ENCODE measurements at regions not wholly inside any gene's neighbourhood (a gene's known extent, or its start where the extent isn't known, plus 50 kb on each side); places are given as distances from the start of the nearest gene placed in this dataset.

DNA sequence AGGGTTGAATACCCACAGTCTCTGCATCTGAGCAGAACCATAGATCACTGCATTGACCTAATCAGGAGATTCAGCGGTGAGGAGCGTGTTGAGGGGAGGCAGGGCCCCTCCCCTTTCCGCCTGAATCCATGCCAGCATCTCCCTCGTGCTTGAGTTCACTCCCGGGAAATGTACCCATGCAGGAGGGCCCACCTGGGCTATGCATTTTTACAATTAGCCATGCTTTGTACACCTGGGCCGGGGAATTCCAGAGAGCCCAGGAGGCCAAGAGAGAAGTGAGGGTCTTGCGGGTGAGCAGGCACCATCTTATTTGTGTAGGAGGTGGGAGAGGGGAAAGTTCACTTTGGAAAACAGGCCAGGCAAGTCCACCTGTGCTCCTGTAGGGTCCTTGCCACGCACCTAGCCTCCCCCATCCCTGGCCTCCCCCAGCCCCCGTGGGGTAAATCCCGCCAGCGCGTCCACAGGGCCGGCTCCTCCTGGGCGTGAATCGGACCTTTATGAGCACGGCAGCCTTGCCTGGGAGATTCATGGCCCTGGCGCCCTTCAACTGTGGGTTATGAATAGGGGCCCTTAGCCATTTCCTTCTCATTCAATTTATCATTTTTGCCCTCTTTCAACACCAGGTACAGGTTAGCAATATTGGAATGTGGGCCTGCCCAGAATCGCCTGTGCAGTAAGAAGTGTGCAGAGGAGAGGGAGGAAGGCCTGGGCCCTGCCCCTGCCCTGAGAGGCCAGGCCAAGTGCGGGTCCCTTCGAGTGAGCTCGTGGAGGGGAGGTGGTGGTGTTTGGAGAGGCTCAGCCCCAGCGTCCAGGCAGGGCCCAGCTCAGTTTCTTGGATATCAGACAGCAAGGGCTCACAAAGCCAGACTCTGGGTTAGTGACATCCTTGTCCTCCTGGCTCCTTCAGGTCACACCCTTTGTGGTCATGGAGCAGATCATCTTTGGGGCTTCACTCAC lies 84.4 kb upstream of the ACTRT2 start:
- no peak for DNase-seq

DNA sequence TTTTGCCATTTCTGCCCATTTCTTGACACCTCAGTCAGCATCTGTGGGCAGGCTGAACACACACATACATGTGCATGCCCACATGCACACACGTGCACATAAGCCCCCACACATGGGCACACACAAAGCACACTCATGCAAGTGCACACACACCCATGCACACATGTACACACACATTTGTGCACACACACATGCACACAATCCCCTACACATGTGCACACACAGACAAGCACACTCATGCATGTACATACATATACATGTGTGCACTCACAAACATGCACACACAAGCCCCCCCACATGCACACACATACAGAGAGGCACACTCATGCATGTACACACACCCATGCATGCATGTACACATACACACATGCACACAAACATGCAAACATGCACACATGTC lies 83.5 kb upstream of the ACTRT2 start:
- DNase-seq: no peak

DNA sequence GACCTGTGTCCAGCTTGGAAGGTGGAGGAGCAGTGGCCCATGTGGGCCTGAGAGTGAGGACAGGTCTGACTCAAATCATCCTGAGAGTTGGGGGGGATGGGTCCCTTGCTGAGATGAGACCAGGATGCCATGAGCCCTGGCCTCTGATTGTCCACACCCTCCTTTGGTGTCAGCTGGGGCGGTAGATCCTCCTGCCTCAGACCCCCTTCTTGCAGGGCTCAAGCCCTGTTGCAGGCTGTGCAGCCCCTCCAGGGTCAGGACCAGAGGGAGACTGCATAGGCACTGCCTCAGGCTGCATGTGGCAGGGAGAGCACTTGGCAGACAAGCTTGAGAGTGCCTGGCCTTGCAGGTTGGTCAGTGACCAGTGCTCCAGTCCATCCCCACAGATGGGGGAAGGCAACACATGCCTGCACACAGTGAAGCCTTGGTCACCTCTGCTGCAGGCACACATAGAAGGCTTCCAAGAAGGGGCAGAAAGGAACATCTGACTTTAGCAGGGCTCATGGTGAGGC lies 82.2 kb upstream of the ACTRT2 start:
- no peak for DNase-seq

DNA sequence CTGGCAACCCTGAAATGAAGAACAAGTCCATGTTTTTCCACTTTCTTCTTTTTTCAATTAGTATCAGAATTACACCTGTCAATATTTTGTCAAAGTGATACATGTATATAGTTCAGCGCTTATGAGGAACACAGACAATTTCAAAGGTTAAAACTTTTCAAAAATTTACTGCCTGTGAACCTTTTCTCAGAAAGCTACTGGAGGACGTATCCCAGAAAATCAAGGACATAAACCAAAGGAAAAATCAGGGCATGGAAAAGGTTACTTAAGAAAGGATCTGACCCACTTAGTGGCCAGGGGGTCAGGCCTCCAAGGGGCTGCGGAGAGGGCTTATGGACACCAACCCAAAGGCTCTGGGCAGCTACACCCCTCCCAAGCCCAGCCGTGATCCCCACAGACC lies 81.1 kb upstream of the ACTRT2 start:
- no peak for DNase-seq

DNA sequence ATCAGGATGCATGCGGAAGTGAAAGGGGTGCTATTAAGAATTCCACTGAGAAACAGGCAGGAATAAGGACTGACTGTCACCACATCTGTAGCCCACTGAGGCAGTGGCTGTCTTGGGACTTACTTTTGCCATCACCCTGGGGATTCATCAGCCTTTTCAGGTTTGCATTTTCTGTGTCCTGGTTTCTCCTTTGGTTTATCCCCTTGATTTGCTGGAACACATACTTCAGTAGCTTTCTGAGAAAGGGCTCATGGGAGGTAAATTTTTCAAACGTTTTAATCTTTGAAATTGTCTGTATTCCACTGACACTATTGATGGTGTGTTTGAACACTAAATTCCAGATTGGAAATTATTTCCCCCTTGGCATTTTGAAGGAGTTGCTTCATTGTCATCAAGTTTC lies 80.2 kb upstream of the ACTRT2 start:
- DNase-seq: no peak

DNA sequence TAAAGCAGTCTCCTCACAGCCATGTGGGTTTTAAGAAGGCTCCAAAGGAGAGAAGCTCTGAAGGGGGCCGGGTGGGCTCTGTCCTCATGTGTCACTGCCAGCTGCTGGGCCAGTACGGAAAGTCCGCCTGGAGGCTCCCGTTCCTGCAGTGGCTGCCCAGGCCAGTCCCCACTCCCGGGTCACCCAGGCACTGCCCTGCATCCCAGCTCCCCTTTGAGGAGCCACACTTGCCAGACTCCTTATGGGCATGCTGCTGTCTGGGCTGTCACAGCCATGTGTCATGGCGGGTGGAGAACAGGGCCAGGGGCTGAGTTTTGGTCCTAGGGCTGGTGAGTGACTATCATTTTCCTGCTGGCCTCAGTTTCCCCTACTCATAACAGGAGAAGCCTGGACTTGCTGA lies 79.4 kb upstream of the ACTRT2 start:
- DNase-seq: no peak

DNA sequence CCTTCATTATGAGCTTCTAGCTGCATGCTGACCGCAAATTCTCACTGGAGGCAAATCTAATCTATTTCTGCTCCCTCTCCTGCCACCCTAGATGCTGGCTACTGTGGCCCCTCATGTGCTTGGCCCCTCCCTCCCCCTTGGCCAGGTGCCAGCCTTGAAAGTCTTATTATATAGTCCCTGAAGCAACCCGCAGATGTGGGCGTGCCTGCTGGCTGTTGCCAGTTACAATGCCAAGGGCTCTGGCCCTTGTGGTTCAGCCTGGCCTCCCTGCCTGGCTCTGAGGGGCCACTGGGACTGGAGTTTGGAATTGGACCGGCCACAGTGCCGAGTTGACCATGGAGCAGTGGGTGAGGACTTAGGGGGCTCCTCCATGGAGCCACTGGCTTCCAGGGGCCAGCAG lies 78.9 kb upstream of the ACTRT2 start:
- no peak for DNase-seq

DNA sequence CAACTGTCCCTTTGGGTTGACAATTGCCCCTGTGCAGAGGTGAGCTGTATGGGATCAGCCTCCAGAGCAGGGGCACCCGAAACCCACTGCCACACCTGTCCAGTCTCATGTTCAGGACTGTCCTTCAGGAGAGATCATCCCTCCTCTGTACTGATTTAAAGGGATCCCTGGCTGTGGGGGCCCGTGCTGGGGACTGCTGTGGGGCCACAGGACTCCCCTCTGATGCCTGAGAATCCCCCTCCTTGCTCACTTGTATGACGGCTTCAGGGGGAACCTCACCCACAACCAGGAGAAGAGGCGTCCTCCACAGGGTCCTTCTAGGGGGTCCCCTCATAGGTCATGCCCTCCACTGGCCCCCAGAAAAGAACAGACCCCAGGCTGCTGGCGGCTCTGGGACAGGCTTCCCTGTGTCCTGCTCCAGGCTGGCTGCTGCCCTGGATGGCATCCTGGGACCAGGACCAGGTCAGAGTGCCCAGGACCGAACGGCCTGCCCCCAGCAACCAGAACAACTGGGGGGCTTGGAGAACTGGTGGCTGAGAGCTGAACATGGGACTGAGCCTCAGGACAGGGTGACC lies 77.5 kb upstream of the ACTRT2 start:
- DNase-seq: no peak

DNA sequence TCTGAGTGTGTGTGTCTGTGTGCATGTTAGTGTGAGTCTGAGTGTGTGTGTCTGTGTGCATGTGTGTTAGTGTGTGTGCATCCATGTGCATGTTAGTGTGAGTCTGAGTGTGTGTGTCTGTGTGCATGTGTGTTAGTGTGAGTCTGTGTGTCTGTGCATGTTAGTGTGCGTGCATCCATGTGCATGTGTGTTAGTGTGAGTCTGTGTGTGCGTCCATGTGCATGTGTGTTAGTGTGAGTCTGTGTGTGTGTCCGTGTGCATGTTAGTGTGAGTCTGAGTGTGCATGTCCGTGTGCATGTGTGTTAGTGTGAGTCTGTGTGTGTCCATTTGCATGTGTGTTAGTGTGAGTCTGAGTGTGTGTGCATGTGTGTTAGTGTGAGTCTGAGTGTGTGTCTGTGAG lies 76.6 kb upstream of the ACTRT2 start:
- DNase-seq: no peak

DNA sequence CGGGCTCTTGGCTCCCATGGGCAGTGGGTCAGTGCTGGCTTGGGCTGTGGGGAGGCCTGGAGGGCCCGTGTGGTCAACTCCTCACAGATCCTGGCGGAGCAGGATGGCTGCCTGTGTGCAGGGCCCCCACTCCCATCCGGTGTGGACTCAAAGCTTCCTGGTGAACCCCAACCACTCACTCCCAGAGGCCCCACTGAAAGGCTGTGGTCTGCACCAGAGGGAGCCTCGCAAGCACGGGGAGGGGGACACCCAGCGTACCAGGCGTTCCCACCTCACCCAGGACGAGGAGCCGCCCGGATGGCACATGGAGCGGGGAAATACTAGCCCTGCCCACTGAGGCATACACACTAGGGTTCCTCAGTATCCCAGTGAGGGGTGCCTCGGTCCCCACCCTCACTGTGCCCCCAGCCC lies 75.4 kb upstream of the ACTRT2 start:
- DNase-seq: no peak

DNA sequence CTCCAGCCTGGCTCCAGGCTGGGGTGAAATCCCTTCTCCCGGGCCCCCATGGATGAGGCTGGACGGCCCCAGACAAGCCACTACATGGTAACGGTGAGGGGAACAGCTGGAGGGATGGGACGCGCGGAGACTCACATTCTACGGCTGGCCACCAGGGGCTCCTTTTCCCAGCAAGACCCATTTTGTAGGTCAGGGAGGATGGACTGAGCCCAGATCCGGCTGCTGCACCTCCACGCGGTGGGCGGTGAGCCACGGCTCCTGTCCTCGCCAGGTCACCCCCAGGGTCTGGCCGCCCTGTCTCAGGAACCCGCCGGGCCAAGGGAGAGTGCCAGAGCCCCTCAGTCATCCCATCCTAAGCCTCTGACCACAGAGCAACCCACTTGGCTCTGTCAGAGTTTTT lies 75.0 kb upstream of the ACTRT2 start:
- DNase-seq: no peak

DNA sequence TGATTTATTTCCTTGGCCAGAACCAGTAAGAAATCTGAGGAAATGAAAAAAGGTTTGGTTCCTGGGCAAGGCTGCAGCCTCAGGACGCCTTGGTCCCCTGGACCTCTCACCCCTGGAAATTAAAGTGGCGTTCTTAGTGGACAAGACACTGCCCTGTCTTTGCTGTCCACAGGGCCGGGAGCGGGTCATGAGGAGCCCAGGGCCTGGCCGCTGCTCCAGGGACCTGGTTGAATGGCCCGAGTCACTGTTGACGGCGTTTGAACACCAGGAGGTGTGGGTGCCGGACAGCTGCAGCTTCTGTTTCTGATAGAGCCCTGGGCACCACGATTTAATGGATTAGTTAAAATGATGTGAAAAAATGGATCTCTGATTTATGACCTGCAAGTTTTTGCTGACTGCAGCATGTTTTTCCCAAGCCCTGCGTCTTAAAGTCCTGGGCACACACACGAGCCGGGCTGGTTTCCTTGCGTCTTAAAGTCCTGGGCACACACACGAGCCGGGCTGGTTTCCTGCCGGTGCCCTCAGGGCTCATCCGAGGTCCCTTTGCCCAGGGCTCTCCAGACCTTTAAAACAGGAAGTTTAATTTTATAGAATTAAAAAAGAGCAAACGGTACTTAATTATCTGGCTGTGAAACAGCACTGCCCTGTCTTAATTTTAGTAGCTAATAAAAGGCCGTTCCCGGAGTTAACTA lies 74.1 kb upstream of the ACTRT2 start:
- no peak for DNase-seq

DNA sequence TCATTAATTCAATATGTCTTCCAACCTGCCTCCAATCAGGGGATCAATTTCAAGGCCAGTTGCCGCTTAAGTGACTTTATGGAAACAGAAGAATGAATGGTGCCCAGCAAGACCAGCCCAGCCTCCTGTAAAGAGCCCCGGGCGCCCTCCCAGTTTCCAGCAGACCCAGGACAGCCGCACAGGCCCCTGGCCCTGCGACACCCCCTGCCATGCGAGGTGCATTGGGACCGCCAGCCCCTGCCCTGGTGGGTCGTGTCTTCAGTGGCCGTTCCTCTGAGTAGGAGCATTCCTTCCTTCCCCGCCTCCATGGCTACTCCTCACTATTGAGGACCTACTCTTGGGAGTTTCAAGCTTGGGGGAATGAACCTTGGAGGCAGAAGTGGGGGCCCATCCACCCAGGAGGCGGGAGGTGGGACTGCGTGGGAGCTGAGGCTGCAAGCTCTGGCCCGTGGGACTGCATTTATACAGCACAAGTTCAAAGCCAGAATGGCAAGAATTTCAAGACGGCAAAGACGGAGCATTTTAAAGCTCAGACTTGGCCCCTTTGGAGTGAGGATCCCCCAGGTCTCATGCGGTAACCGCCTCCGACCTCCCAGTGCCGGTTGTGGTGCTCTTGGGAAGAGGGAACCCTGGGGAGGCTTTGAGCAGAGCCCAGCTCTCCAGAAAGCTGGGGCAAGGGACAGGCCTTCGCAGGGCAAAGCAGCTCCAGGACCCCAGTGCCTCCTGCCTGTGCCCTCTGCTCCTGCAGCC lies 73.1 kb upstream of the ACTRT2 start:
- DNase-seq: no peak

DNA sequence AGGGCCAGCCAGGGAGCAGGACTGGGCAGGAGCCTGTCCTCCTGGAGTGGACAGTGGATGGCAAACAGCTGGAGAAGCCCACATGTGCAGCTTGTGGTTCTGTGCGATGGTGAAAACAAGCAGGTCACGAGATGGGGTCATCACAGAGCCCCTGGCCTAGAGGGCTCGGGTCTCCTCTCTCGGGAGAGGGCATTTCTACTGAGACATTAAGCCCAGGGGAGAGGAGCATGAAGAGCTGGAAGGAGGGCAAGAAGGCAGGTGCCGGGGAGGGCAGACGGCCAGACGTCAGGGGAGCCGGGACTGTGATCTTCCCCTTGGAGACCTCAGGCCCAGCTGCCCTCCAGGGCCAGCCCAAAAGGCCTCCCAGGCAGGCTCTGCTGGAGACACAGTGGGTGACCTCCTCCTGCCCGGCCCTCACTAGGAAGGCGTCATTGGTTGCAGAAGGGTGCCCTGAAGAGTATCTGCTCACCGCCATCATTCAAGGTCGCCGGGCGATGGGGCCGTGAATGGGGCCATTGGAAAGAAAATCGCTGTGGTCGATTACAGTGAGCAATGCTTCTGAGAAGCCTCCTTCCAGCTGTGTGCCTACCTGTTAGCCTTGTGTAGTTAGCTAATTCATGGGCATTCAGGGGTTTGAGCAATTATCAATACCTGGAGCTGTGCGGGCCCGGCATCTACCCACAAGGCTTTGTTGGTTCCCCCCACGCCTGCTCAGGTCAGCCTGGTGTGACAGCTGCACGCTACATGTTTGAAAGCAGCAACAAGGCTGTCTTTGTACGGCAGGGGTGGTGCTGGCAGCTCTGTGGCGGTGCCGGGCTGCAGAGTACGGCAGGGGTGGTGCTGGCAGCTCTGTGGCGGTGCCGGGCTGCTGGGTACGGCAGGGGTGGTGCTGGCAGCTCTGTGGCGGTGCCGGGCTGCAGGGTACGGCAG lies 72.3 kb upstream of the ACTRT2 start:
- DNase-seq: no peak

DNA sequence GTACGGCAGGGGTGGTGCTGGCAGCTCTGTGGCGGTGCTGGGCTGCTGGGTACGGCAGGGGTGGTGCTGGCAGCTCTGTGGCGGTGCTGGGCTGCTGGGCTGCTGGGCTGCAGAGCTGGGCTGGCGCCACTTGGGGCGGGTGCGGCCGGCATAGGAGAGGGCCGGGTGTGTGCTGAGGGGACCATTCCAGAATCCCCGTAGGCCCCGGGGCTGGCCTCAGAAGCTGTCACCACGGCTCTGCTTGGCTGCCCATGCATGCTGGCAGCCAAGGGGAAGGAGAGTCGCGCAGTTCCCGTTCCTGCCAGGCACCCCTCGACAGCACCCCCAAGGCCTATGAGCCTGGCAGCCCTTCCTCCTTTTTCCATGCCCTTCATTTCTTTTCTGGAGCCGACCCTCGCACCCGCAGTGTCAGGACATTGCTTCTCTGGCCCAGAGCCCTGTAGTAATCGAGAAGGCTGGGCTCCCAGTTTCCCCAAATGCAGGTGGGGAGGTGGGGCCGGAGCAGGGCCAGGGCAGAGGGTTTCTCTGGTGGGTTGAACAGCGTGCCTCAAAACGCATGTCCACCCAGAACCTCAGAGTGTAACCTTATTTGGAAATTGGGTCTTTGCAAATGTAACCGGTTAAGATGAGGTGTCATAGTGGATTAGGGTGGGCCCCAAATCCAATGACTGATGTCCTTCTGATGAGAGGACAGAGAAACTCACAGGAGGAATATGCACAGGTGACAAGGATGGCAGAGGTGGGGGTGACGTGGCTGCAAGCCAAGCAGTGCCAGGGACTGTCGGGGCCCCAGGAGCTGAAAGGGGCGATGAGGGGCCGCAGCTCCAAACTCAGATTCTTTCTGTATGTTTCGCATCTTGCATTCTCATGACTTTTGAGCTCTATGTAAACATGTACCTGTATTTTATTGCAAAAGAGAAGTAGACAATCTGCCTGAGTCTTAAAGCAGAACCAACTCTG lies 71.0 kb upstream of the ACTRT2 start:
- no peak for DNase-seq

DNA sequence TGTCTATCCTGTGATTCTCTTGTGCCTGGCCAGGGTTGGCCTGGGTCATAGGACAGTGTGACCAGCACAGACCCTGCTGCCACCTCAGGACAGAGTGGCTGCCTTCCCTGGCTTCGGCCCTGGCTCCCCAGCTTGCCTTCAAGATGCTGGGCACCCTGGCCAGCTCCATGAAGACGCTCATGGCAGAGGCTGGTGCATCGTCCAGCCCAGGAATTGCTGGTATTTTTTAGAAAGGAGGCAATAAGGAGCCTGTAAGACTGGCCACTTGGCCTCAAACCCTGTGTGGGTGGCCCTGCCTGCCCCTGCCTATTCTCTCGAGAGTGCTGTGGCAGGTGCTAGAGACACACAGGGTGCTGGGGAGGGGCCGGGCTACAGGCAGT lies 70.4 kb upstream of the ACTRT2 start:
- DNase-seq: no peak

DNA sequence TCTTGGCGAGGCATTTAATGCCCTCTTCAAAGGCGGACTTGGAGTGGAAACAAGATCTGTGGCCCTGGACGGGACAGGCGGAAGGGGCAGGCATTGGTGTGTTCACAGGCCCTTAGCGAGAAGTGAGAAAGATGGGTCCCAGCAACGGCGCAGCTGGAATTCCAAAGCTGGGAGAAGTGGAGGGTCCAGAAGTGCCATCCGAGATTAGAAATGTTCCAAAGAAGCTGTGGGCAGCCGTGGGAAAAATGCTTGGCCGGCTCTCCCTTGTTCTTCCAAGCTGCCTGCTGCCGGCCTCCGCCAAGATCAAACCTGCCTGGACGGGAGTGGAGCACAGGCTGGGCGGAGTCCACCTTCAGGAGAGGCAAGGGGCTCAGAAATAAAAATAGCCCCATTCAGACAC lies 69.4 kb upstream of the ACTRT2 start:
- no peak for DNase-seq

DNA sequence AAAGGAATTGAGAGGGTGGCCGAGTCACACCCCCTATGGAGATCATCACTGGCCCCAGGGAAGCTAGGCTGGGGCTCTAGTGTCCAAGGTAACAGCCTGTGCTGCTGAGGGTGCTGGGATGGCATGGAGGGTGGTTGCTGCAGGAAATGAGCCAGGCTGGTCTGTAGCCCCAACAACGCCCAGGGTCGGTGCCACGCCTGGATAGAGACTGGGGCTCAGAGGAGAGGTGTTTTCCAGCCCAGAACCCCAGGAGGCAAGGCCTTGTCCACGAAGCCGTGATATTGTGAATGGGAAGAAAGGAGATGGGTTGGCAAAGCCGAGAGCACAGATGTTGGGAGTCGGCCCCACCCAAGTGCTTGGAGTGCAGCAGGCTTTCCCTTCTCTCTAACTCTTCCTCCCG lies 68.9 kb upstream of the ACTRT2 start:
- DNase-seq: no peak

DNA sequence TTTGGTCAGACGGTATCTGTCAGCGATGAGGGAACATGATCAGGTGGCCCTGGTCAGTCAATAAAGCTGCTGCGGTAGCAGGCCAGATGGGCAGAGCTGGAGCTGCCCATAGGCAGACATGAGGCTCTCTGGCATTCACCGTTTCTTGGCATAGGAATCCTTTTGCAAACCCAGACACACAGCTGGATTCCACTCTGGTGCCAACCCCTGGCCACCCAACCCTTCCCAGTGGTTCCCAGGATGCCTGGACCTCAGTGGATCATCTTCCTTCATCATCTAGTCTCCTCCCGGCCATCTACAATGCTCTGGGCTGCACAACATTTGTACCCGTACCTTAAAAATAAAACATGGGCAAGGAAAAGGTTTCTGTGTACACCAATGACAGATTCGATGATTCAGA lies 68.3 kb upstream of the ACTRT2 start:
- no peak for DNase-seq

DNA sequence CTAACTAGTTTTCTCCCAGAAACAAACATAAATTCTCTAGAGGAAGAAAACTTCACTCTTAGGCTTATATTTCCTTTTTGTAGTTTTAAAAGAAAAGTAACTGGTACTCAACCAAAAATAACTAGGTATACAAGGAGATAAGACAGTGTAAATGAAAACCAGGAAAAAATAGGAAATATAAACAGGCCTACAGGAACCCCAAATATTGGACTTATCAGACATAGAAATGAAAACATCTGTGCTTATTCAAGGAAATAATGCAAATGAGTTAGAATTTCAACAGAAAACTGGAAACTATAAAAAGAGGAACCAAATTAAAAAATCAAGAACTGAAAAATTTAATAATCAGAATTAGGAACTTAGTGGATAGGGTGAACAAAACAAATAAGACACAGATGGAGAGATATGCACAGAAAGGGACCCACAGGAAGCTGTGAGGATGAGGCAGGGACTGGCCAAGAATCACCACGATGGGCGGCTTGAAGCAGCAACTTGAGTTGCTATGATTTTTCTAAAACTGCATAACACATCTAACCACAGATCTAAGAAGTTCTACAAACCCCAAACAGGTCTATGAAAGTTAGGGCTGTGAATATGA lies 67.5 kb upstream of the ACTRT2 start:
- DNase-seq: no peak
